OCI-LY1 (cell line): ENCODE measurements at regions not wholly inside any gene's neighbourhood (a gene's known extent, or its start where the extent isn't known, plus 50 kb on each side); places are given as distances from the start of the nearest gene placed in this dataset.

Experiments used
- EZH2 ChIP-seq: fragments of 200-600 bp; sonication (generic), shearing (Covaris generic); IDR thresholded peaks from 2 replicates; pipeline ENCODE4 v1.8.0; 2017; ENCODE audit warnings: borderline replicate concordance, mixed run types, mild to moderate bottlenecking, antibody characterized with exemption, low read length, moderate library complexity, mixed read lengths
- TF ChIP-seq, protein P1 (sequence below): fragments of 200-600 bp; sonication (generic), shearing (Covaris generic); IDR thresholded peaks from 2 replicates; pipeline ENCODE4 v1.5.1; 2017; ENCODE audit warnings: mild to moderate bottlenecking, antibody characterized with exemption, low read length, moderate library complexity, mixed read lengths

DNA sequence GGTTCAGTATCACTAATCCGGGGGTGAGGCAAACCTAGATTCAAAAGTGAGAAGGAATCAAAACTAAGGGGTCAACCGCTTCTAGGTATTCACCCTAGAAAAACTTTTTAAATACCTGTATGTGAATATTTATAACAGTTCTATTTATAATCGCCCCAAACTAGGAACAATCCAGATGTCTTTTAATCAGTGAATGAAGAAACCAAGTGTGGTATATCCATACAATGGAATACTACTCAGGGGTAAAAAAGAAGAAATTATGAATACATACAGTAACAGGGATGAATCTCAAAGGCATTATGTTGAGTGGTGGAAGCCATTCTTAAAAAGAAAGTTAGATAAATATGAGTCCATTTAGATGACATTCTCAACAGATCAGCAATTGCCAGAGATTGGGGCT is 178.0 kb upstream of the BLID start:
- TF ChIP-seq, protein P1, sequence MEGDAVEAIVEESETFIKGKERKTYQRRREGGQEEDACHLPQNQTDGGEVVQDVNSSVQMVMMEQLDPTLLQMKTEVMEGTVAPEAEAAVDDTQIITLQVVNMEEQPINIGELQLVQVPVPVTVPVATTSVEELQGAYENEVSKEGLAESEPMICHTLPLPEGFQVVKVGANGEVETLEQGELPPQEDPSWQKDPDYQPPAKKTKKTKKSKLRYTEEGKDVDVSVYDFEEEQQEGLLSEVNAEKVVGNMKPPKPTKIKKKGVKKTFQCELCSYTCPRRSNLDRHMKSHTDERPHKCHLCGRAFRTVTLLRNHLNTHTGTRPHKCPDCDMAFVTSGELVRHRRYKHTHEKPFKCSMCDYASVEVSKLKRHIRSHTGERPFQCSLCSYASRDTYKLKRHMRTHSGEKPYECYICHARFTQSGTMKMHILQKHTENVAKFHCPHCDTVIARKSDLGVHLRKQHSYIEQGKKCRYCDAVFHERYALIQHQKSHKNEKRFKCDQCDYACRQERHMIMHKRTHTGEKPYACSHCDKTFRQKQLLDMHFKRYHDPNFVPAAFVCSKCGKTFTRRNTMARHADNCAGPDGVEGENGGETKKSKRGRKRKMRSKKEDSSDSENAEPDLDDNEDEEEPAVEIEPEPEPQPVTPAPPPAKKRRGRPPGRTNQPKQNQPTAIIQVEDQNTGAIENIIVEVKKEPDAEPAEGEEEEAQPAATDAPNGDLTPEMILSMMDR: no peak
- TF ChIP-seq EZH2: no peak
